ENCODE measurements at regions not wholly inside any gene's neighbourhood (a gene's known extent, or its start where the extent isn't known, plus 50 kb on each side); places are given as distances from the start of the nearest gene placed in this dataset.

- no peak for DNase-seq (ENCODE audit: low read depth in 2 of 2)
These were observed 236.9 kb upstream of the RAB6C start for GRCh38 chr2:129742415-129743180.

GRCh38 chr2:129744141-129744540 is 235.3 kb upstream of the RAB6C start:
- no peak for DNase-seq (ENCODE audit: low read depth in 2 of 2)

- no peak for DNase-seq (ENCODE audit: low read depth in 2 of 2)
These were observed 234.8 kb upstream of the RAB6C start for GRCh38 chr2:129744649-129745048.

DNA sequence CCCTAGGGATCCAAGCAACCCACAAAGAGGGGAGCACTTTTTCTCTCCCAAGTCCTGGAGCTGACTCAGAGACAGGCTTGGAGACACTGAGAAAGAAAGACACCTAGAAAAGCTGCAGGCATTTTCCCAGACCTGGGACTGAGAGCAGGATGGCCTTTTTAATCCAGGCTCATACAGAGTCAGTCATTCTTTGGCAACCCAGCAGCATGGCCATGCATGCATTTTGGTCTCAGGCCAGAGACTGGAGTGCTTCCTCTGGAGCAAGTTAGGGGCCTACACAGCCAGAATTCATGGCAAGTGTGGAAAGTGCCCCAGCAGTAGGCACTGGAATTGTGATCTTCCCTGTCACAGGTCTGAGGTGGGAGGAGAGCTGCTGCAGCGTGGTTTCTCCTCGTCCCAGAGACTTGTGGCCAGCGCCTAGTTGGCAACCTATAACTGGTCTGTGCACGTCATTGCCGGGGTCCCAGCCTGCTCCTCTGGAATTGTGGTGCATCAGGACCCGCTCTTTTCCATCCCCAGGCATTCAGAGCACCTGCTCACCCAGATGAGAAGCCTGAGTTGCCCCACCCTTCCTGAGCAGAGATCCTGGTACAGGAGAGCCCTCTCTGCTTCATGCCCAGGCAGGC is 231.9 kb upstream of the RAB6C start:
- DNase-seq (ENCODE audit: low read depth in 2 of 2) = no peak

DNA sequence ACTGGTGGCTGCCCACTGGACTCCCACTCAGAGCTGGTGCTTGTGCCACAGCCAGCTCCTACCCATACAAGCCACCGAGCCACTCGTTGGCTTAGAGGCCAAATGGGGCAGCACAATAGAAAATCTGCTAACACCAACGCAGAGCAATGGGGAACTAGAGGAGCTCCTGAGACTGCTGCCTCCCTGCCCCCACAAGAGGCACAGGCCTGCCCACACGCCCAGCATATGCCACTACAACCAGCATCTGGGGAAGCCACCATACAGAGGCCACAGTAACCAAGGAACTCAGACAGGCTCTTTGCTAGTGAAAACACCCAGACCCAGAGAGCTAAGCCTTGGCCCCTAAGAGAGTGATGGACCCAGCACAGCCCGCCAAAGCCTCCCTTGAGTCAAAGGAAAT is 231.2 kb upstream of the RAB6C start:
- DNase-seq (ENCODE audit: low read depth in 2 of 2) = no peak

GRCh38 chr2:129748653-129749052 is 230.8 kb upstream of the RAB6C start:
- DNase-seq (ENCODE audit: low read depth in 2 of 2) = no peak

GRCh38 chr2:129751409-129751808 is 228.1 kb upstream of the RAB6C start:
- DNase-seq (ENCODE audit: low read depth in 2 of 2) = no peak

DNA sequence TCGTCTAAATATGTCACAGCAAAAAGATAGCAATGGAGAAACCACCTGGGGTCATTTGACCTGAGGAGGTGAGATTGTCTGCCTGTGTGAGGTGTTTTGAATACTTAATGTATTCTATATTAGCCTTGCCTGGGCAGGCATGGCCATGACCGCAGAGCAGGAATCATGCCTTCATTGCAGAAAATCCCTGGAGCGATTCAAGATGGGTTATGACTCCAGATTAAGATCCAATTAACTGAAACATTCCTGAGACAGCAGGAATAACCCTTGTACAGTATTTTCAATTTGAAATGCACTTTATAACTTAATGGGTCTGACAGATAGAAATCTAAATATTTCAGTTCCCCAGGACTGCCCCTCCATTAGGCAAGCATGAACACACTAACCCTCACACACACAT is 227.3 kb upstream of the RAB6C start:
- no peak for DNase-seq (ENCODE audit: low read depth in 2 of 2)

GRCh38 chr2:129752686-129753085 is 226.8 kb upstream of the RAB6C start:
- DNase-seq (ENCODE audit: low read depth in 2 of 2) = no peak

- DNase-seq (ENCODE audit: low read depth in 2 of 2) = no peak
These were observed 226.2 kb upstream of the RAB6C start for GRCh38 chr2:129753261-129753660.

DNA sequence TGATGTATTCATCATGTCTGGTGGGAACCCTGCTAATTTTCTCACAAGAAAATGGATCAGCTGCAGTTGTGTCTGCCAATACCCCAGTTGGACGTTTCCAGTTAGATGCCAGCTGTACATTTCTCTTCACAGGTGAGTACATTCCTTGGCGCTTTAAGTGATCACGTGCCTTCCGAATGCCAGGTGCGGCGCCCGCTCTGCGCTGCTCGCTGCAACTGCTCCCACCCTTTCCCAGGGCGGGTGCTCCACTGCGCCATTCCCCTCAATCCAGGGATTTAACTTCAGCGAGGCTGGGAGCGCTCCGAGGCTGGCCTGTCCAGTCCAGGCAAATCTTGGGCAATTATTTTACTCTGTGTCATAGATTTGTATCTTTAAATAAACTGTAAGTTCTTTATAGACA is 225.0 kb upstream of the RAB6C start:
- no peak for DNase-seq (ENCODE audit: low read depth in 2 of 2)

DNA sequence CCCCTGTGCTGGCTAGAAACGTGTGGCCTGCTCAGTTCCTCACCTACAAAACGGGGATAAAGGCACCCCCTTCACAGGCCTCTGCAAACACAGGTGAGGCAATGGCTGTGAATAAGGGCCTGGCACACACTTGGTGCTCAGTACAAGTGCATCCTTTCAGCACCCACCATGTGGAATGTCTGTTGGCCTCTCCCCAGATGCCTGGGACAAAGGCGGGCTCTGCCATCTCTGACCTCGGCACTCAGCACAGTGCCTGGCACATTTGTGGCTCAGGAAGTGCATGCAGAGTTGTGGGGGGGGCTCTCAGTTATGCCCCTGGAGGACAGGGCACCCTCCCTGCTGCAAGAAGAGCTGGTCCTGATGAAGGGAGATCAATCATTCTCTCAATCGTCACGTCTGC is 224.6 kb upstream of the RAB6C start:
- DNase-seq (ENCODE audit: low read depth in 2 of 2) = no peak

GRCh38 chr2:129755786-129756185 is 223.7 kb upstream of the RAB6C start:
- no peak for DNase-seq (ENCODE audit: low read depth in 2 of 2)

- no peak for DNase-seq (ENCODE audit: low read depth in 2 of 2)
These were observed 223.2 kb upstream of the RAB6C start for GRCh38 chr2:129756276-129756675.

GRCh38 chr2:129757366-129757914 is 222.0 kb upstream of the RAB6C start:
- no peak for DNase-seq (ENCODE audit: low read depth in 2 of 2)

DNA sequence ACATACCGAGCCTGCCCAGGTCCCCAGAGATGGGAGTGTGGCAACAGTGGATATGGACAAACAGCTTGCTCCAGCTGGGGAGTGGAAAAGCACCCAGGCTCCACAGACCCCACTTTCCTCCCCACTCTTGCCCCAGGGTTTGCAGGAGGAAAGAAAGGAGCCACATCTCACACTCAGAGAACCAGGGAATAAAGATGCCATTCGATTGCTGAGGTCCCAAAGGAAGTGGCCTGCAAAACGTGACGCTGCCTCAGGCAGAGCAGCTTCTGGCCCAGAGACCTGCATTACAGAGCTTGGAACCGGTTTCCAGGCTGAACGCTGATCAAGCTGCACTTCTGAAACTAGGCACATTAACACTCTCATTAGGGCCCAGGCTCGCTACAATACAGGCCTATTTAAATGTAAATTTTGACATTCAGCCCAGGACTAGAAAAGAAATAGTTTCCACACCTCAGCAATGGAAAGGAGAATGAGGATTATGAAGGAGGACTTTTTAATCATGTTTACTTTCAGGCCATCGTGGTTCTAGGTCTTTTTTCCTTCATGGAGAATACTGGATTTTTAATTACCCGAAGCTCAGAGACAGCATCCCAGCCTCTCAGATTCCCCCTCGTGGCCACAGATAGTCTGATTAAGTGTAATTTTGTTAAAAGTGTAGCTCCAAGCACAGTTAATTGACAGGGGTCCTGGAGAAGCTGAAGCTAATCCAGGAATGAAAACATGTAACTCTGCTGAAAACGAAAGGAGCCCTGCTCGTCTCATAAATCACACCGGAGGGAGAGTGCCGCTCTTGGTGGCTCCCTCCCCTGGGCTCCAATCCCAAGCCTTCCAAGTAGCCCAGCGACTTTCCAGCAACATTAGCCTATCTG is 221.3 kb upstream of the RAB6C start:
- DNase-seq (ENCODE audit: low read depth in 2 of 2) = no peak

GRCh38 chr2:129758784-129759471 is 220.5 kb upstream of the RAB6C start:
- DNase-seq (ENCODE audit: low read depth in 2 of 2) = no peak

- DNase-seq (ENCODE audit: low read depth in 2 of 2) = no peak
These were observed 219.9 kb upstream of the RAB6C start for GRCh38 chr2:129759472-129760010.

- DNase-seq (ENCODE audit: low read depth in 2 of 2) = no peak
These were observed 218.8 kb upstream of the RAB6C start for GRCh38 chr2:129760669-129761068.

- DNase-seq (ENCODE audit: low read depth in 2 of 2) = no peak
These were observed 217.9 kb upstream of the RAB6C start for GRCh38 chr2:129761569-129762021.
